ENCODE measurements at regions not wholly inside any gene's neighbourhood (a gene's known extent, or its start where the extent isn't known, plus 50 kb on each side); places are given as distances from the start of the nearest gene placed in this dataset.

GRCh38 chr13:84607261-84608013, 725.2 kb upstream of the SLITRK1 start:
- TF ChIP-seq CTCF (IDR thresholded peaks at IDR 0.05 in 2 of 3, conservative IDR thresholded peaks at IDR 0.05 in 1 of 3; ENCODE audit: borderline replicate concordance in 1 of 3, insufficient read depth in 1 of 3, low read depth in 2 of 3, low read length in 2 of 3) (no peak), FOSL1 (IDR thresholded peaks at IDR 0.05; ENCODE audit: low read depth) (no peak), ZFX (IDR thresholded peaks at IDR 0.05) (no peak), CEBPB (IDR thresholded peaks at IDR 0.05; ENCODE audit: low read depth) (no peak)

Measured in HCT116 (cell line).